Transverse colon (tissue), 3 donors: ENCODE measurements at regions not wholly inside any gene's neighbourhood (a gene's known extent, or its start where the extent isn't known, plus 50 kb on each side); places are given as distances from the start of the nearest gene placed in this dataset.

Experiments used
- CTCF ChIP-seq, 5 experiments: fragments of 200-600 bp in 3 of 5; fragments of 450-650 bp in 2 of 5; sonication (generic) in 3 of 5; IDR thresholded peaks; 1 replicate in 2 of 5; 2 replicates in 3 of 5; pipeline ENCODE4 v1.5.1; 2016 to 2017; ENCODE audit warnings: antibody characterized with exemption in 5 of 5, inconsistent platforms in 3 of 5, mild to moderate bottlenecking in 2 of 5, moderate library complexity in 1 of 5
- POLR2A ChIP-seq: fragments of 450-650 bp; IDR thresholded peaks from one replicate; pipeline ENCODE4 v1.6.1; 2016; ENCODE audit warnings: antibody characterized with exemption, mild to moderate bottlenecking, moderate library complexity

GRCh38 chr3:163126115-163126514 lies 1629.5 kb downstream of the OTOL1 start:
- TF ChIP-seq POLR2A (no peak), CTCF (IDR thresholded peaks at IDR 0.05) (no peak)
